DMS 273 treated with DMSO at 0.1 percent for 48 hours (cell line): ENCODE measurements at regions not wholly inside any gene's neighbourhood (a gene's known extent, or its start where the extent isn't known, plus 50 kb on each side); places are given as distances from the start of the nearest gene placed in this dataset.
"Not testable (repeated sequence)": the region's sequence is repeated elsewhere in the genome, so short reads cannot be mapped to it uniquely, and the experiment has no call there.

Experiments used
- DNase-seq: peaks from one replicate; lab custom pipeline; 2025; lab: John Stamatoyannopoulos, UW

DNA sequence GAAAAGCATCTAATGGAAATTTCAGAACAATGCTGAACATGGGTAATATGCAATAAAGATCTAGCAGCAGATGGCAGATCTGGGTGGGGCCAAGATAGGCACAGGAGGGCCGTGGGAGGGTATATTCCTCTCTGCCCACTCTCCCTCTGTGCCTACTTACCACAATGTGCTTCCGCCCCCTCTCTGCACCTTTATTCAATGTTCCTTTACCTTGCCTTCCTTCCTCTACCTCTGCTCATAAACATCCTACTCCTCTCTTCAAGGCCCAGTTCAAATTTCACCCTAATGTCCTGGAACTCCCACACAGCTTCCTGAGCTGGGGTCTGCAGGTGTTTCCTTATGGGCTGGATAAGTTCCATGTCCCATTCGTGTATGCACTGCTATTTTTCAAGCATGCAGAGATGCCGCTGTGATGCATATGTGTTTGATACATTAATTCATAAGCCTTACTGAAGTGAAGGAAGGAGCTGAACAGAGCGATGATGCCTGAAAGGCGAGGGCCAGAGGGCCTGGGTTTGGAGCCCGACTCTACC, 65.6 kb upstream of the EDEM3 start:
- no peak for DNase-seq

DNA sequence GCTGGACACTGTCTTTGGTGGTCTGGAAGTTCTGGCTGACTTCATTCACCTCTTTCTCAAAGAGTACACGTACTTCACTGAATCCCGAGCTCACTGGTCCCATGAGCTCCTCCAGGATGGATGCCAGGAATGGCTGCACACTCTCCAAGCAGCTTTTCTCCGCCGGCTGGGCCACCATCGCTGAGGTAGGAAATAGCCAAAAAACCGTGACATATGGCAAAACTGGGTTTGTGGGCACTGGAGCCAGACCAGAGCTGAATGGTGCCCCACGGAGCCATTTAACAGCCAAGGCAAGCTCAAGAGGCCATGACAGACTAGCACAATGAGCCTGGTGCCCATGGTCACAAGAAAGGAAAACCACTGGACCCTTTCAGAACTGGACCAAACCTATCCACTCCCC, 64.0 kb upstream of the EDEM3 start:
- no peak for DNase-seq

DNA sequence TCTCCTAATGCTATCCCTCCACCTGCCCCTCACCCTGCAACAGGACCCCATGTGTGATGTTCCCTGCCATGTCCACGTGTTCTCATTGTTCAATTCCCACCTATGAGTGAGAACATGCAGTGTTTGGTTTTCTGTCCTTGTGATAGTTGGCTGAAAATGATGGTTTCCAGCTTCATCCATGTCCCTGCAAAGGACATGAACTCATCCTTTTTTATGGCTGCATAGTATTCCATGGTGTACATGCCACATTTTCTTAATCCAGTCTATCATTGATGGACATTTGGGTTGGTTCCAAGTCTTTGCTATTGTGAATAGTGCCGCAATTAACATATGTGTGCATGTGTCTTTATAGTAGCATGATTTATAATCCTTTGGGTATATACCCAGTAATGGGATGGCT, 62.3 kb upstream of the EDEM3 start:
- DNase-seq: not testable (repeated sequence)

DNA sequence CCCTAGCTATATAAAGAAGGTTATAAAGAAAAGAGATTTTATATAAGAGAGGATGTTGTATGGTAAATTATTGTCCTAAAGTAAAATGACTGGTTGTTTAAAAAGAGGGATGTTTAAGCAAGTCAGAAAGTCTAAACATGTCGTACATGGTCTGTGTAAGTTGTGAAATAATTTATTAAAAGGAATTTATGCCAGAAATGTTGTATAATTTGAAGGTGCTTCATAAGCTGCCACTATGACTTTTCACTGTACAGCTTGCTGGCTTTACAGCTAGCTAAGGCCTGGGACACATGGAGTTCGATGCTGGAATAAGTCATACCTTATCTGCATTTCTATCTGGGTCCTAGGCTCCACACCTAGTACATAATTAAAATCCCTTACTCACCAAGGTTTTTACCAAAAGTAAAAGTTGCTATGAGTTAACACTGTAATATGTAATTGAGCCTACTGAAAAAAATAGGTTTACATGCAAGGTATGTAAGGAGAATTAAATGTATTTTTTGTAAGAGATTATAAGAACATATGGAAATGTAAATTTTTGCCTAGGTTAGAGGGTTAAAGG, 59.0 kb upstream of the EDEM3 start:
- DNase-seq: no peak

DNA sequence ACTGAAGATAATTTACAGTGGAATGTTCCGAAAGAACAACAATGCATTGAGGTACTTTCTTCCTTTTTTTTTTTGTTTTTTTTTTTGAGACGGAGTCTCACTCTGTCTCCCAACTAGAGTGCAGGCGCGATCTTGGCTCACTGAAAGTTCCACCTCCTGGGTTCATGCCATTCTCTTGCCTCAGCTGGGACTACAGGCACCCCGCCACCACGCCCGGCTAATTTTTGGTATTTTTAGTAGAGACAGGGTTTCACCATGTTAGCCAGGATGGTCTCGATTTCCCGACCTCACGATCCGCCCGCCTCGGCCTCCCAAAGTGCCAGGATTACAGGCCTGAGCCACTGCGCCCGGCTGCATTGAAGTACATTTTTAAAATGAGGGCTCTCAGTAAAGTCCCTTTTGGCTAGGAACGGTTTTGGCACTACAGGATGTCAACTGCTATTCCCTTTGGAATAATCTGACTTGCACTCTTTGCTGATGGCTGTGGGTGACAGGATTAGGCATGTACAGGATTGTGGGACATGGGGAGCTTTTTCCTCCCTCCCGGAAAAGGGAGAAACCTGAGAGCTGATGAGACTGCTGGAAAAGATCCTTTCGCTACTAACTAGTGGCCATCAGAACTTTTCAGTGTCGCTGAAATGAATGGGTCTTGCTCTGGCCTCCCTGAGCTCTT, 56.9 kb upstream of the EDEM3 start:
- DNase-seq: no peak

DNA sequence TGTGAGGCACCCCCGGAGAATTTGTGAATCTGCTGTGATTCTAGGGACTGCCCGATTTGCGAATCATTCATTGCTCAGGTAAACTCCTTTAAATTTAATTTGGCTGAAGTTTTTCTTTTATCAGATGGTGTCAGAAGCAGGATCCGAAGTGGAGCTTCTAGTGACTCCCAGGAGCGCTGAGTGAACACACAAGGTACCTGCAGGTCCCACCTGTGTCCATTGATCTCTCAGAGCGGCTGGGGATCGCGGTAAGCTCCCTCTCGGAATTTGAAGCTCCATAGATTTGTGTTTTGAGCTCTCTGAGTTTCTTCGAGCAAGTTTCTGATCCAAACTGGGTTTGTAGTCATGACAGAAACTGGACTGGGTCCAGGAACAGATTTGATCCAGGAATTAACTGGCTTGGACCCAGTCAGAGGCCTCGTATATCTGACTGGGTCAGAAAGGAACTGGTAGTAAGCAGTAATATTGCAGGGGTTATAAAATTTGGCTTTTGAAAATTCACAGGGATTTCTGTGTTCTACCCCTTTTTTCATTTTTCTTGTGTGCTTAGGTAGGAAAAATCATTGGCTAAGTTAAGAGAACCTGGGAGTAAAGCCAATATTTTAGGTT, 56.2 kb upstream of the EDEM3 start:
- no peak for DNase-seq

DNA sequence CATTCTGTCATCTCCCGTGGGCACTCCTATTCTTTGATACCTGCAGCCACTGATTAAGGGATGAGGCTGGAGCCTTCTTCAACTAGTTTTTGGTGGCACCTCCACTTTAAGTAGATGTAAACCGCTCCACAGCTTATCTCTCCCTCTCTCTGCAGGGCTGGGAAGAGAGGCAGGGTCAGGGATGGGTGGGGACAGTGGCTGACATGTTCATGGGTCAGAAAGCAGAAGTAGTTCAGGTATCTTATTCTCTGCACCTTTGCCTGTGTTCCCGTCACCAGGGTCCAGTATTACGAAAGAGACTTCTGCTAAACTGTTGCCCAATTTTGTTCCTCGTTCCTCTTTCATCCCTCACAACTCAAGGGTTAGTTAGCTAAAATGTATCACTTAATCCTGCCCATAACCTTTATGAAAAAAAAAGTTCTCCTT, 51.7 kb upstream of the EDEM3 start:
- no peak for DNase-seq

DNA sequence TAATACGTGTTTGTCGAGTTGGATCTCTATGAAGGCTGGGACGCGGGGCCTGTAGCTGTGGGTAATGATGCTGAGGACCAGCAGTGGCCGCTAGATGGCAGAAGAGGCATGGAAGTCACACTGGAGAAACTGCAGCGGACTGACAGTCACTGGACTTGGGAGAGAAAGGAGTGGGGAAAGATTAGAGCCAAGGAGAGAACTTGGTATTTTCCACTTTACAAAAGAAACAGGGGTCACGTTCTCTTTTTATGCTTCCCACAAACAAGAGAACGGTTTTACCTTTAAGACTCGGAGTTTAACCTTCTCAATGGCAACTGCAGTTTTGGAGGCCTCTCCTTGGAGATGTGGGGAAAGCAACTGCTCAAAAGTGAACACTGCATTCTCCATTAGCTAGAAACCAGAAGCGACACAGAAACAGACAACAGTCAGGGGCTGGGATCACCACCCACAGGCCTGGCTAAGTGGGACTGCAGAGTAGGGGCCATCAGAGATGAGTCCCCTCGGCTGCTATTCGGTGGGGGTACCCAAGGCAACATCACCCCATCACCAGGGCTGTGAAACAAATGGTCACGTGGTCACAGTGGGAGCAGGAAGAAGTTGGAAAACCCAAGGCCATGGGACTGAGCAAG, 51.1 kb upstream of the EDEM3 start:
- DNase-seq: peak; percentile 44
